ENCODE measurements at regions not wholly inside any gene's neighbourhood (a gene's known extent, or its start where the extent isn't known, plus 50 kb on each side); places are given as distances from the start of the nearest gene placed in this dataset.

DNA sequence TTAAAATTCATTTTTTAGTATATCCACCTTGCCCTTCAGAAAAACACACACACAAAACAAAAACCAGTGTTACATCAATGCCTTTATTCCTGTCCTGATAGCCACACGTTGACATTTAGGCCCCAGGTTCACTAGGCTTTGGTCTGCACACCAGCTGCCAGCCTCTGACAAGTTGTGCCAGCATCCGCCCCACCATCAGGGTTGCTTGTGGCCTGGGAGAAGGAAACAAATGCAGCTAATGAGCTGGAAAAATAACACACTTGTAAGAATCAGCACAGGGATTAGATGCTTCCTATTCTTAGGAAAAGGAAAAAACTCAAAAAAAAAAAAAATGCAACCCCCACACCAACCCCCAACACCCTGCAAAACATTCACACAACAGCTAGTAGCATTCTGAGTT, 404.0 kb upstream of the GRIA1 start:
- TF ChIP-seq, protein P1, sequence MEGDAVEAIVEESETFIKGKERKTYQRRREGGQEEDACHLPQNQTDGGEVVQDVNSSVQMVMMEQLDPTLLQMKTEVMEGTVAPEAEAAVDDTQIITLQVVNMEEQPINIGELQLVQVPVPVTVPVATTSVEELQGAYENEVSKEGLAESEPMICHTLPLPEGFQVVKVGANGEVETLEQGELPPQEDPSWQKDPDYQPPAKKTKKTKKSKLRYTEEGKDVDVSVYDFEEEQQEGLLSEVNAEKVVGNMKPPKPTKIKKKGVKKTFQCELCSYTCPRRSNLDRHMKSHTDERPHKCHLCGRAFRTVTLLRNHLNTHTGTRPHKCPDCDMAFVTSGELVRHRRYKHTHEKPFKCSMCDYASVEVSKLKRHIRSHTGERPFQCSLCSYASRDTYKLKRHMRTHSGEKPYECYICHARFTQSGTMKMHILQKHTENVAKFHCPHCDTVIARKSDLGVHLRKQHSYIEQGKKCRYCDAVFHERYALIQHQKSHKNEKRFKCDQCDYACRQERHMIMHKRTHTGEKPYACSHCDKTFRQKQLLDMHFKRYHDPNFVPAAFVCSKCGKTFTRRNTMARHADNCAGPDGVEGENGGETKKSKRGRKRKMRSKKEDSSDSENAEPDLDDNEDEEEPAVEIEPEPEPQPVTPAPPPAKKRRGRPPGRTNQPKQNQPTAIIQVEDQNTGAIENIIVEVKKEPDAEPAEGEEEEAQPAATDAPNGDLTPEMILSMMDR (IDR thresholded peaks at IDR 0.05; ENCODE audit: insufficient read depth, low read length): no peak
- TF ChIP-seq REST (IDR thresholded peaks at IDR 0.05; ENCODE audit: insufficient replicate concordance, low read depth) (no peak), POLR2AphosphoS5 (IDR thresholded peaks at IDR 0.05; ENCODE audit: low read depth) (no peak), GABPA (IDR thresholded peaks at IDR 0.05; ENCODE audit: low read depth) (no peak), SPI1 (IDR thresholded peaks at IDR 0.05; ENCODE audit: borderline replicate concordance, low read depth) (no peak)
